IPS-NIHi11 (cell line): ENCODE measurements at regions not wholly inside any gene's neighbourhood (a gene's known extent, or its start where the extent isn't known, plus 50 kb on each side); places are given as distances from the start of the nearest gene placed in this dataset.

Experiments used
- DNase-seq: peaks from one replicate; pipeline ENCODE4 v3.0.0; 2012; ENCODE audit warnings: mixed read lengths, low spot score

- no peak for DNase-seq
These were observed 138.8 kb upstream of the TAPT1 start for GRCh38 chr4:16365036-16365569.

- no peak for DNase-seq
These were observed 134.5 kb upstream of the TAPT1 start for GRCh38 chr4:16360694-16361262.

- DNase-seq, result no peak
These were observed 126.9 kb upstream of the TAPT1 start for GRCh38 chr4:16353165-16353564.

- no peak for DNase-seq
These were observed 124.9 kb upstream of the TAPT1 start for GRCh38 chr4:16351161-16351560.

DNA sequence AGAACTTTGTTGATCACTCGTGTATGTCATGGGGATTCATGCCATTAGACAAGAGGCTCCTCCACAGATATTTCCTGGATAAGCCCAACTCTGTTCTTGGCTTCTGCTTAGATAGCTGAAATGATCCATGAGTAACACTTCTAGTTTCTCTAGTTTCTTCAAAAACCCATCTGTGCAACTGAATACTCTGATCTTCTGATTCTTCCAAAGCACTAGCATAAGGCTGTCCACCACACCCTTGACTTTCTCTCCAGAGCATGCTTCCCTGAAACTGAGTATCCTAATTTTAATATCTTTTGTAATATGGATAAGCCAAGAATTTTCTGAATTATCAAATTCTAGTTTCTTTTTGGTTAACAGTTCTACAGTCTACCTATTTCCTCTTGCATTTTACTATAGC lies 118.6 kb upstream of the TAPT1 start:
- no peak for DNase-seq

DNA sequence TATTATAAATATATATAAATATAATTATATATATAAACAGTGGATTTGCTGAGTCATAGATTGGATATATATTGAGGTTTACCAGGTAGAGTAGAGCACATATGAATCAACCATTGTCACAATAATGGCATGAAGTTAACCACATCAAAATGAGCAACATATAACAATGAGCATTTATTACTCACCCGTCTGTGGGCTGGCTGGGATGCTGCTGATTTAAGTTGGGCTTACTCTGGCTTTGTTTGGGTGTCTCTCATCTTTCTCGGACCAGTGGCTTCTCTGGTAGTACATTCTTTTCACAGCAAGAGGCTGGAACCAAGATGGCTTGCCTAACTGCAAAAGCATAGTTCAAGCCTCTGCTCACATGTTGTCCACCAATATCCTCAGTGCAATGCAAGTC lies 111.7 kb upstream of the TAPT1 start:
- DNase-seq, result no peak

- no peak for DNase-seq
These were observed 108.3 kb upstream of the TAPT1 start for GRCh38 chr4:16334601-16335000.

DNA sequence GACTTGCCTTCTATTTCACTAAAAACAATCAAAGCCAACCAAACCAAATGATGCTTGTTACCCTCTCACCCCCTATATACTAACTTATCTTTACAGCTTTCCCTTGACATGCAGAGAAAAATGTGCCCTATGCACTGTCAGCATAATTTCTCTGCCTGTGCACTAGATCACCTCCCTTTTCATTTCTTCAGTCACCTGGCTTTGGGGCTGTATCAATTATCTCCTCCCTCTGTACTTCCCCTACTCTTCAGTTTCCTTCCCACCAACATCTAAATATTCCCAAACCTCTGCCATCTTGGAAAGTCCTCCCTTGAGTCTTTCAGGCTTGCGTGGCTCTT lies 103.5 kb upstream of the TAPT1 start:
- DNase-seq, result no peak

GRCh38 chr4:16329125-16329796 lies 103.0 kb upstream of the TAPT1 start:
- DNase-seq, result no peak

- DNase-seq, result no peak
These were observed 95.9 kb upstream of the TAPT1 start for GRCh38 chr4:16322183-16322582.

- DNase-seq, result no peak
These were observed 89.2 kb upstream of the TAPT1 start for GRCh38 chr4:16315456-16315855.

- no peak for DNase-seq
These were observed 84.3 kb upstream of the TAPT1 start for GRCh38 chr4:16310606-16311005.

GRCh38 chr4:16302648-16303047 lies 76.4 kb upstream of the TAPT1 start:
- no peak for DNase-seq

DNA sequence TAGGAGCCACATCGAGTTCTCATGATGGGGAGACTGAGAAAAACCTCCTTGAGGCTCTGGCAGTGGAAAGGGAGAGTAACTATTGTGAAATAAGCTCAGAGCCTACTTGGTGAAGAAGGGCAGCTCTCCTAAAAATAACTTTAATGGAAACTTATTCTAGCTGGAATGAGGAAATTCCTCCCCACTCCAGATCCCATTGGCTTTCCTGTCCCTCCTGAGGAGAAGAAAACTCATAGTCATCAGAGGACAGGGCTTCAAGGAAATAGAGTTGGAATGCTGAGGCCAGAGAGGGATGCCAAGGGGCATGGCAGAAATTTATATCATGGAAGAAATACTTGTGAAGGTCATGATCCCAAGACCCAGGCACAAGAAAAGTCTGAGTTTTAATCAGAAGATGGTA lies 70.7 kb upstream of the TAPT1 start:
- DNase-seq, result no peak

DNA sequence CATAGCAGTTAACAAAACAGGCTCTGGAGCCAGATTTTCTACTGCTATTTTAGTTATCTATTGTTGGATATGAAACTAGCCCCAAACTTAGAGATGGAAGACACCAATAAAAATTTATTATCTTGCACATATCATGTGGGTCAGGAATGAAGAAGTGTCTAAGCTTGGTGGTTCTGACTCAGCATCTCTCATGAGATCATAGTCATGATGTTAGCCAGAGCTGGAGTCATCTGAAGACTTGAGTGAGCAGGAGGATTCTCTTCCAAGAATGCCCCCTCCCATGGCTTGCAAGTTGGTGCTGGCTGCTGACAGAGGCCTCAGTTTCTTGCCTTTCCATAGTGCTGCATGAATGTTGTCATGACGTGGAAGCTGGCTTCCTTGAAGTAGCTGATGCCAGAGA lies 68.2 kb upstream of the TAPT1 start:
- no peak for DNase-seq

GRCh38 chr4:16293210-16293838 lies 67.1 kb upstream of the TAPT1 start:
- DNase-seq, result no peak

GRCh38 chr4:16292585-16292984 lies 66.3 kb upstream of the TAPT1 start:
- DNase-seq, result no peak

- no peak for DNase-seq
These were observed 64.6 kb upstream of the TAPT1 start for GRCh38 chr4:16290681-16291420.

DNA sequence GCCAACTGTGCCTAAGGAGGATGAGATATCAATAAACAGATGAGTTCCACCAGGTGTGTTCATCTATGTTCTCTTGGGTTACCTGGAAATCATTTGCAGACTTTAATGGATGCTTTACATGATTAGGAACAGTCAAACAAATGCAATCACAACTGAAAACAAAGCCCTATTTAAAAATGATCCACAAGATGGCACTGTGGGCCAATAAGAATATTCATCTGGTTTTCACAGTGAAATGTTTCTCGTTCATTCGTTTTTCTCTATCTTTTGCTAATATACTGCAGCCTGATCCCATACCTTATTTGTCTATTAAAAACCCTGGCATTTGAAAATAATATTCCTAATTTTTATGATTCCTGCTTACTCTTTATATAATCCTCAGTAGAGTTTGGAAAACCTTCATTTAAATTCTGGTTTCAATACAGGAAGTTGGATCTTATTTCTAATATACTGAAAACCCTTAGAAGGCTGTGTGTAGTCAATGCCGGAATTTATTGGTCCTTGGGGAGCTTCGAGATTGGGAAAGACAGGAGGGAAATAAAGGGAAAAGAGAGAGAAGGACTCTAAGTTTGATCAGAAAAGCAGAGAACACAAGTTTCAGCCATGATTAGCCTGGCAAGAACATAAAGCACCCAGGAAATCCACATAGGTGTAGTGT lies 63.8 kb upstream of the TAPT1 start:
- DNase-seq, result peak; percentile 50

DNA sequence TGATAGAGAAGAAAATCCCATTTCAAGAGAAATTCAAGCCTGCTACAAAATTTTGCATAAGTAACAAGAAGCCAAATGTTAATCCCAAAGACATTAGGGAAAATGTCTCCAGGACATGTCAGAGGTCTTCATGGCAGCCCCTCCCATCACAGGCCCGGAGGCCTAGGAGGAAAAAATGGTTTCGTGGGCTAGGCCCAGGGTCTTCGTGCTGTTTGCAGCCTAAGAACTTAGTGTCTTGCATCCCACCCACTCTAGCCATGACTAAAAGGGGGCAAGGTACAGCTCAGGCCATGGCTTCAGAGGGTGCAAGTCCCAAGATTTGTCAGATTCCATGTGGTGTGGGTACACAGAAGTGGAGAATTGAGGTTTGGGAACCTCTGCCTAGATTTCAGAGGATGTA lies 57.8 kb upstream of the TAPT1 start:
- DNase-seq, result no peak

GRCh38 chr4:16278178-16278577 lies 51.9 kb upstream of the TAPT1 start:
- no peak for DNase-seq
